ENCODE measurements at regions not wholly inside any gene's neighbourhood (a gene's known extent, or its start where the extent isn't known, plus 50 kb on each side); places are given as distances from the start of the nearest gene placed in this dataset.

- no peak for DNase-seq
These were observed 562.0 kb downstream of the PLPP3 start for GRCh38 chr1:56017336-56017735.

GRCh38 chr1:56003846-56004245 lies 575.5 kb downstream of the PLPP3 start:
- DNase-seq: no peak

GRCh38 chr1:56002231-56002630 lies 577.1 kb downstream of the PLPP3 start:
- no peak for DNase-seq

- no peak for DNase-seq
These were observed 578.9 kb downstream of the PLPP3 start for GRCh38 chr1:56000424-56000823.

- DNase-seq: no peak
These were observed 581.8 kb downstream of the PLPP3 start for GRCh38 chr1:55997536-55997935.

- no peak for DNase-seq
These were observed 585.6 kb downstream of the PLPP3 start for GRCh38 chr1:55993646-55994318.

- no peak for DNase-seq
These were observed 589.4 kb downstream of the PLPP3 start for GRCh38 chr1:55990007-55990406.

- DNase-seq: no peak
These were observed 590.4 kb downstream of the PLPP3 start for GRCh38 chr1:55988963-55989452.

- no peak for DNase-seq
These were observed 591.7 kb downstream of the PLPP3 start for GRCh38 chr1:55987491-55988249.

GRCh38 chr1:55986003-55986402 lies 593.4 kb downstream of the PLPP3 start:
- no peak for DNase-seq

- DNase-seq: no peak
These were observed 598.2 kb downstream of the PLPP3 start for GRCh38 chr1:55981010-55981650.

GRCh38 chr1:55980582-55980981 lies 598.8 kb downstream of the PLPP3 start:
- DNase-seq: no peak

- DNase-seq: no peak
These were observed 604.5 kb downstream of the PLPP3 start for GRCh38 chr1:55974714-55975441.

- no peak for DNase-seq
These were observed 608.7 kb downstream of the PLPP3 start for GRCh38 chr1:55970526-55971110.

GRCh38 chr1:55969322-55969721 lies 610.0 kb downstream of the PLPP3 start:
- no peak for DNase-seq

- no peak for DNase-seq
These were observed 610.7 kb downstream of the PLPP3 start for GRCh38 chr1:55968661-55969060.

GRCh38 chr1:55965981-55966461 lies 613.3 kb downstream of the PLPP3 start:
- no peak for DNase-seq

- DNase-seq: no peak
These were observed 616.9 kb downstream of the PLPP3 start for GRCh38 chr1:55962472-55962871.

- no peak for DNase-seq
These were observed 620.2 kb downstream of the PLPP3 start for GRCh38 chr1:55959136-55959548.

GRCh38 chr1:55958498-55958897 lies 620.9 kb downstream of the PLPP3 start:
- no peak for DNase-seq

- DNase-seq: no peak
These were observed 622.1 kb downstream of the PLPP3 start for GRCh38 chr1:55957276-55957675.

- no peak for DNase-seq
These were observed 624.2 kb downstream of the PLPP3 start for GRCh38 chr1:55955016-55955621.

Measured in activated naive CD4-positive, alpha-beta T cell treated with anti-CD3 and anti-CD28 coated beads, Interleukin-2, amount 50 U/mL, for 16 hours (primary cell).